GM21360 (cell line): ENCODE measurements at regions not wholly inside any gene's neighbourhood (a gene's known extent, or its start where the extent isn't known, plus 50 kb on each side); places are given as distances from the start of the nearest gene placed in this dataset.

Experiments
- ATAC-seq: cut with Tn5 transposase; IDR thresholded peaks from one replicate; pipeline ENCODE4 v1.9.1; 2021; ENCODE audit warnings: mild to moderate bottlenecking, moderate library complexity; ENCODE audit not compliant: unreplicated experiment

- ATAC-seq = no peak
Observed at GRCh38 chr4:127579821-127580220, 52.9 kb upstream of the INTU start.

- no peak for ATAC-seq
Observed at GRCh38 chr4:127580300-127580699, 52.5 kb upstream of the INTU start.

DNA sequence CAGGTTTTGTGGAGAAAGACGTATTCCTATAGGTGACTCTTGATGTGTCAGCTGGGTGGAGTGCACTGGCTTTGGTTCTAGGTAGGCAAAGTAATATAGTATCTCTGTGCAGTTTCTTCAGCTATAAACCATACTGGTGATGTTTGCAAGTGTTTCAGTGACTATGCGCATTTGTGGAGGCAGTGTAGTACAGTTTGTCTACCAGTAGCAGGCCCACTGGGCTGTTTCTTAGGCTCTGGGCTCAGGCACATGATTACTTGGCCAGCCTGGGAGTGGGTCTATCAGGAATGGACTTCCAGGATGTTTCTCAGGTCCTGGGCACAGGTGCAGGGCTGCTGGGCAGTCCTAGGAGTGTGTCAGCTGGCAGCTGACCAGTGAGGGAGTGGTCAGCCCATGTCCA lies 51.9 kb upstream of the INTU start:
- ATAC-seq = no peak
